Thoracic aorta (tissue), 2 donors: ENCODE measurements at regions not wholly inside any gene's neighbourhood (a gene's known extent, or its start where the extent isn't known, plus 50 kb on each side); places are given as distances from the start of the nearest gene placed in this dataset.

Experiments used
- ATAC-seq: fragments of 150-250 bp; one replicate; pipeline ENCODE4 v1.8.0; 2017; ENCODE audit warnings: low read depth; ENCODE audit not compliant: insufficient number of reproducible peaks, low FRiP score
- DNase-seq: peaks from one replicate; pipeline ENCODE4 v3.0.0-alpha.2; 2020; ENCODE audit warnings: low spot score
- H3K27ac ChIP-seq, 2 donors: fragments of 200-600 bp; sonication (generic); 1 replicate in 1 of 2; 2 replicates in 1 of 2; pipeline ENCODE4 v1.5.1; 2016; ENCODE audit warnings: mild to moderate bottlenecking in 2 of 2, moderate library complexity in 2 of 2
- H3K27me3 ChIP-seq: fragments of 200-600 bp; sonication (generic); replicated peaks from 2 replicates; pipeline ENCODE4 v1.6.0; 2016; ENCODE audit warnings: mild to moderate bottlenecking; ENCODE audit not compliant: insufficient read depth
- H3K36me3 ChIP-seq: fragments of 200-600 bp; sonication (generic); one replicate; pipeline ENCODE4 v1.5.1; 2016
- H3K4me1 ChIP-seq, 2 donors: fragments of 200-600 bp; sonication (generic); 1 replicate in 1 of 2; 2 replicates in 1 of 2; pipeline versions ENCODE4 v1.5.1 to v1.6.0; 2016; ENCODE audit warnings: low read depth in 2 of 2, mild to moderate bottlenecking in 1 of 2; ENCODE audit not compliant: control insufficient read depth in 1 of 2
- H3K4me3 ChIP-seq: fragments of 200-600 bp; sonication (generic); 2 replicates; pipeline ENCODE4 v1.5.1; 2016; ENCODE audit warnings: mild to moderate bottlenecking
- H3K9me3 ChIP-seq: fragments of 200-600 bp; sonication (generic); 2 replicates; pipeline ENCODE4 v1.5.1; 2016
- TF ChIP-seq, protein P1 (sequence below): fragments of 200-600 bp; sonication (generic); IDR thresholded peaks from one replicate; pipeline ENCODE4 v1.5.1; 2019; ENCODE audit warnings: antibody characterized with exemption

DNA sequence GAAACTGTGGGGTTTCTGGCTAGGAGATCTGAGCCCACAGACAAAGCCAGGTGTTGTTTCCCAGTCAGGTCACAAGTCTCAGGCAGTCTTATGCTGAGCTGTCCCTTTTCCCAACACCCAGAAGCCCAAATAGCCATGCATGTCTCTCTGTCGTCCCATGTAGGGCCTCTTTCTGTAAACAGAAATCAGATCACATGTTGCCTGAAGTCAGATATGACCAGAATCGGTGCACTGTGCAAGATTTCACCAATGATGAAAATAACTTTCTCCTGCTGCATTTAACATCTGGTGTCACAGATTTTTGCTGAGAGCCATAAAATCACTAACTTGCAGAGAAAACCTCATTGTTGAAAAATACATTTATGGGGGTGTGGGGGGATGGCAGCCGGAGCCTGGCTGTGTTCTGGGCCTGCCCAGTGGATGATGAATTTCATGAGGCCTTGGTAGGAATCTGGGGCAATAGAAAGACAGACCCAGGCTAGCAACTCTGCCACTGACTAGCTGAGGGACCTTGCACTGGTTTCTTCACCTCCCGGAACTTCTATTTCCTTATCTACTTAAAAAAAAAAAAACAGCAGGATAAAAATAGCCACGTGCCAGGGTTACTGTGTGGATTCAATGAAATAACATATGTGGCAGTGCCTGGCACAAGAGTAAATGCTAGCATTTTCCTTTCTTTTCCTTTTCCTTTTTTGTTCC is 158.8 kb upstream of the NFIA start:
- Histone ChIP-seq H3K27ac (no peak overlapping the region), H3K36me3 (no peaks in the 10 kb centered on the region), H3K9me3 (no peaks in the 10 kb centered on the region), H3K27me3 (no peaks in the 10 kb centered on the region), H3K4me1 (peaks cover 15 to 36% of the 10 kb centered on the region in 2 donors), H3K4me3 (no peak overlapping the region)
- TF ChIP-seq, protein P1, sequence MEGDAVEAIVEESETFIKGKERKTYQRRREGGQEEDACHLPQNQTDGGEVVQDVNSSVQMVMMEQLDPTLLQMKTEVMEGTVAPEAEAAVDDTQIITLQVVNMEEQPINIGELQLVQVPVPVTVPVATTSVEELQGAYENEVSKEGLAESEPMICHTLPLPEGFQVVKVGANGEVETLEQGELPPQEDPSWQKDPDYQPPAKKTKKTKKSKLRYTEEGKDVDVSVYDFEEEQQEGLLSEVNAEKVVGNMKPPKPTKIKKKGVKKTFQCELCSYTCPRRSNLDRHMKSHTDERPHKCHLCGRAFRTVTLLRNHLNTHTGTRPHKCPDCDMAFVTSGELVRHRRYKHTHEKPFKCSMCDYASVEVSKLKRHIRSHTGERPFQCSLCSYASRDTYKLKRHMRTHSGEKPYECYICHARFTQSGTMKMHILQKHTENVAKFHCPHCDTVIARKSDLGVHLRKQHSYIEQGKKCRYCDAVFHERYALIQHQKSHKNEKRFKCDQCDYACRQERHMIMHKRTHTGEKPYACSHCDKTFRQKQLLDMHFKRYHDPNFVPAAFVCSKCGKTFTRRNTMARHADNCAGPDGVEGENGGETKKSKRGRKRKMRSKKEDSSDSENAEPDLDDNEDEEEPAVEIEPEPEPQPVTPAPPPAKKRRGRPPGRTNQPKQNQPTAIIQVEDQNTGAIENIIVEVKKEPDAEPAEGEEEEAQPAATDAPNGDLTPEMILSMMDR, result no peak
- ATAC-seq (no peak), DNase-seq (no peak)

DNA sequence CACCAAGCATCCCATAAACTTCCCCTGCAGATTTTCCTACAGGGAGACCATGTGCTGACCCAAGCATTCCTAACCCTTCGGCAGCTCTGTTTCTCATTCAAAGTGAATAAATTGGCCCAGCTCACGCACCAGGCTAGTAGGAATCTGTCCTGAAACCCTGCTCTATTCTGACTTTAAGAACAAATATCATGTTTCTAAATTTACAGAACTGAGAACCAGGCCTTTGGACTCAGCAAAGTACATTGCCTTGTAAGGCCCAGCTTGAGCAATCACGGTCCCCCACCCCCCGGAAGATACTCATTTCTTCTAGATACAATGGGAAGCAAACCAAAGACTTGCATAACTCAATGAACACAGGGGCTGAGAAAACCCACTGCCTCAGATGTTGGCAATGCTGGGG is 160.1 kb upstream of the NFIA start:
- DNase-seq, result no peak

DNA sequence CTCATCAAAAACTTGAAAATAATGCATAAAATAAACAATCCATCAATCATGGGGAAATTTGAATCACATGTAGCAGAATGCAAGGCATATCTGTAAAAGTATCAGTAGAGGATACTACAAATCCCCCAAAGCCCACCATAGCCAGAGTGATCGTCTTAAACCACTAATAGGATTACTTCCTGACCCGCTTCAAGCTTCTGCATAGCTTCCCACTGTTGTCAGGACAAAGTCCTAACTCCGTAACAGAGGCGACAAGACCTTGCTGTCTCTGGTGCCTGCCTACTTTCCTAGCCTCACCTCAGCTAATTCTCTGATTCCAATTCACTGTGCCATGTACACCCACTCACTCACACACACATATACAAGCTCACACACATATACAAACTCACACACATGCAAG is 161.2 kb upstream of the NFIA start:
- Histone ChIP-seq H3K9me3 (no peaks in the 10 kb centered on the region), H3K36me3 (no peaks in the 10 kb centered on the region), H3K4me1 (peaks cover 15 to 36% of the 10 kb centered on the region in 2 donors), H3K27me3 (no peaks in the 10 kb centered on the region), H3K4me3 (no peak overlapping the region), H3K27ac (no peak overlapping the region)
- TF ChIP-seq, protein P1, result no peak
- ATAC-seq, result no peak
- DNase-seq, result no peak

More for the DNA sequence above, 160.1 kb upstream of the NFIA start:
- TF ChIP-seq, protein P1, result no peak
- ATAC-seq, result no peak
- no peaks in the 10 kb centered on the region for H3K9me3 ChIP-seq
- peak overlapping the region; percentile 15 to 52 for H3K27ac ChIP-seq
- no peak overlapping the region for H3K4me3 ChIP-seq
- peaks cover 15 to 36% of the 10 kb centered on the region in 2 donors for H3K4me1 ChIP-seq
- H3K36me3 ChIP-seq, result no peaks in the 10 kb centered on the region
- H3K27me3 ChIP-seq, result no peaks in the 10 kb centered on the region

DNA sequence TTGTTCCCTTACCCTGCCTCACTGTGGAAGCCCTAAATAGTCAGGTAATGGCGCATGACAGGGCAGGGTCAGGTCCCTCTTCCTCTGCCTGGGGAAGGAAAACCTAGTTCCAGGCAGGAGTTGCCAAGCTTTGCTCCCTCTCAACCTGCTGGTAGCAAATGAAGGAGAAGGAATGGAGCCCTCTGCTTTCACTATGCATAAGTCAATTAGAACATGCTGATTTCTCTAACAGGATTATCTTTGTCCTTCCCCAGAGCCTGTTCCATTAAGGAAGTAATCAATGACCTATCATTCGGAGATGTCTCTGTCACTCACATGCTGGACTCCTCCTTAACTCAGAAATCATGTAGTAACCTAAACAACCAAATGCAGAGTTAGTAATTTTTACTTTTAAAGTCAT is 161.8 kb upstream of the NFIA start:
- Histone ChIP-seq H3K9me3 (no peaks in the 10 kb centered on the region), H3K36me3 (no peaks in the 10 kb centered on the region), H3K4me1 (peaks cover 15 to 36% of the 10 kb centered on the region in 2 donors), H3K4me3 (no peak overlapping the region), H3K27me3 (no peaks in the 10 kb centered on the region), H3K27ac (no peak overlapping the region)
- TF ChIP-seq, protein P1, result no peak
- ATAC-seq (no peak), DNase-seq (no peak)

DNA sequence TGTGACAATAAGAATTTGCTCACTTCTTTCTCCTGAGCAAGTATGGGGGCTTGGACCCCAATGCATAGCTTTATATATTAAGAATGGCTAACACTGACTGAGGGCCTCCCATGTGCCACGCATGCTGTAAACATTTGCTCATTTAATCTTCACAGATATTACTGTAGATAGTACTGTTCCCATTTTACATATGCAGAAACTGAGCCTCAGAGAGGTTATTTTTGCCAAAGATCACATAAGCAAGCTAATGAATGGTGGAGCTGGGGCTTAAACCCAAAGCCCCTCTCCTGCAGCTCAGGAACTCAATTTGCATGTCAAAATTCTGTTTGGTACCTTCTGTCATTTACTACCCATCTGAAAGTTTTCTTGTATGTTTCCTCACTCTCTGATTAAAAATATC is 163.5 kb upstream of the NFIA start:
- no peak for ATAC-seq
- TF ChIP-seq, protein P1, result no peak
- no peaks in the 10 kb centered on the region for H3K9me3 ChIP-seq
- H3K4me3 ChIP-seq, result no peak overlapping the region
- H3K27ac ChIP-seq, result no peak overlapping the region
- no peaks in the 10 kb centered on the region for H3K27me3 ChIP-seq
- DNase-seq, result no peak
- peaks cover 12 to 26% of the 10 kb centered on the region in 2 donors for H3K4me1 ChIP-seq
- H3K36me3 ChIP-seq, result no peaks in the 10 kb centered on the region
